Smooth muscle cell (in vitro differentiated cells): ENCODE measurements at regions not wholly inside any gene's neighbourhood (a gene's known extent, or its start where the extent isn't known, plus 50 kb on each side); places are given as distances from the start of the nearest gene placed in this dataset.

Experiments used
- DNase-seq: peaks from one replicate; lab custom pipeline; 2025; ENCODE audit not compliant: unreplicated experiment; lab: John Stamatoyannopoulos, UW
- H2AFZ ChIP-seq: fragments of 200-600 bp; sonication (generic); 2 replicates; pipeline ENCODE4 v1.6.0; 2016; ENCODE audit warnings: antibody characterized with exemption, low read depth, mild to moderate bottlenecking
- H3F3A ChIP-seq: fragments of 200-600 bp; sonication (generic); 2 replicates; pipeline ENCODE4 v1.6.0; 2017; ENCODE audit warnings: antibody characterized with exemption, low read depth
- H3K27ac ChIP-seq: fragments of 200-600 bp; sonication (generic); 2 replicates; pipeline ENCODE4 v1.5.1; 2016; ENCODE audit warnings: low read depth, mild to moderate bottlenecking
- H3K27me3 ChIP-seq: fragments of 200-600 bp; sonication (generic); 2 replicates; pipeline ENCODE4 v1.6.1; 2016; ENCODE audit warnings: low read depth, mild to moderate bottlenecking
- H3K36me3 ChIP-seq: fragments of 200-600 bp; sonication (generic); 2 replicates; pipeline ENCODE4 v1.5.1; 2016; ENCODE audit warnings: low read depth
- H3K4me1 ChIP-seq: fragments of 200-600 bp; sonication (generic); 2 replicates; pipeline ENCODE4 v1.5.1; 2016; ENCODE audit warnings: low read depth
- H3K4me2 ChIP-seq: fragments of 200-600 bp; sonication (generic); 2 replicates; pipeline ENCODE4 v1.6.0; 2016; ENCODE audit warnings: mild to moderate bottlenecking
- H3K4me3 ChIP-seq: fragments of 200-600 bp; sonication (generic); 2 replicates; pipeline ENCODE4 v1.5.1; 2016; ENCODE audit warnings: mild to moderate bottlenecking
- H3K79me2 ChIP-seq: fragments of 200-600 bp; sonication (generic); 2 replicates; pipeline ENCODE4 v1.6.0; 2016; ENCODE audit warnings: low read depth, mild to moderate bottlenecking
- H3K9ac ChIP-seq: fragments of 200-600 bp; sonication (generic); 2 replicates; pipeline ENCODE4 v1.6.0; 2016; ENCODE audit warnings: low read depth
- H3K9me3 ChIP-seq: fragments of 200-600 bp; sonication (generic); replicated peaks from 2 replicates; pipeline ENCODE4 v1.5.1; 2016; ENCODE audit warnings: low read depth
- H4K20me1 ChIP-seq: fragments of 200-600 bp; sonication (generic); 2 replicates; pipeline ENCODE4 v1.6.0; 2016; ENCODE audit warnings: low read depth
- CTCF ChIP-seq: fragments of 200-600 bp; sonication (generic); IDR thresholded peaks from 2 replicates; pipeline ENCODE4 v1.5.1; 2017; ENCODE audit warnings: borderline replicate concordance, mild to moderate bottlenecking, antibody characterized with exemption; ENCODE audit not compliant: insufficient read depth, poor library complexity, severe bottlenecking
- WGBS: methylation state at CpG from one replicate; pipeline ENCODE4 v1.1.7; 2016; ENCODE audit warnings: low lambda C conversion rate; 5-methylcytosine and 5-hydroxymethylcytosine counted together

- no peak overlapping the region for H3K4me3 ChIP-seq
- no peaks in the 10 kb centered on the region for H3K79me2 ChIP-seq
- H3K9ac ChIP-seq = no peak overlapping the region
- H3K4me2 ChIP-seq = peak overlapping the region; percentile 28
- H3K4me1 ChIP-seq = no peaks in the 10 kb centered on the region
- no peaks in the 10 kb centered on the region for H3K27me3 ChIP-seq
- H2AFZ ChIP-seq = no peak overlapping the region
- TF ChIP-seq CTCF = no peak
- peaks cover 12% of the 10 kb centered on the region for H3F3A ChIP-seq
- WGBS = 11% methylated on average over 2 of the region's 2 CpGs
- DNase-seq = no peak
- peak overlapping the region; percentile 65 for H3K27ac ChIP-seq
- H3K36me3 ChIP-seq = no peaks in the 10 kb centered on the region
- no peaks in the 10 kb centered on the region for H4K20me1 ChIP-seq
- H3K9me3 ChIP-seq = no peaks in the 10 kb centered on the region
Observed at GRCh38 chr4:102174719-102175189, 170.5 kb downstream of the SLC39A8 start.

GRCh38 chr4:102172341-102172740 lies 172.9 kb downstream of the SLC39A8 start:
- Histone ChIP-seq H3F3A (peaks cover 5% of the 10 kb centered on the region), H2AFZ (no peak overlapping the region), H4K20me1 (no peaks in the 10 kb centered on the region), H3K27me3 (no peaks in the 10 kb centered on the region), H3K27ac (no peak overlapping the region), H3K4me1 (no peaks in the 10 kb centered on the region), H3K36me3 (no peaks in the 10 kb centered on the region), H3K4me3 (no peak overlapping the region), H3K79me2 (no peaks in the 10 kb centered on the region), H3K9ac (no peak overlapping the region), H3K4me2 (no peak overlapping the region), H3K9me3 (no peaks in the 10 kb centered on the region)
- 94% methylated on average over 2 of the region's 2 CpGs for WGBS
- DNase-seq = no peak
- TF ChIP-seq CTCF = no peak

- Histone ChIP-seq H3F3A (peaks cover 5% of the 10 kb centered on the region), H3K9me3 (no peaks in the 10 kb centered on the region), H3K4me1 (no peaks in the 10 kb centered on the region), H2AFZ (no peak overlapping the region), H3K4me3 (no peak overlapping the region), H3K9ac (no peak overlapping the region), H3K36me3 (no peaks in the 10 kb centered on the region), H3K27me3 (no peaks in the 10 kb centered on the region), H3K27ac (no peak overlapping the region), H3K4me2 (no peak overlapping the region), H4K20me1 (no peaks in the 10 kb centered on the region), H3K79me2 (no peaks in the 10 kb centered on the region)
- no peak for DNase-seq
- no peak for TF ChIP-seq CTCF
Observed at GRCh38 chr4:102170910-102171309, 174.4 kb downstream of the SLC39A8 start.

- H3K36me3 ChIP-seq = no peaks in the 10 kb centered on the region
- no peak overlapping the region for H3K4me3 ChIP-seq
- no peaks in the 10 kb centered on the region for H3K4me1 ChIP-seq
- no peak overlapping the region for H2AFZ ChIP-seq
- TF ChIP-seq CTCF = no peak
- no peaks in the 10 kb centered on the region for H3F3A ChIP-seq
- H3K4me2 ChIP-seq = no peak overlapping the region
- no peak overlapping the region for H3K9ac ChIP-seq
- H3K79me2 ChIP-seq = no peaks in the 10 kb centered on the region
- DNase-seq = no peak
- no peaks in the 10 kb centered on the region for H3K9me3 ChIP-seq
- H3K27ac ChIP-seq = no peak overlapping the region
- 94% methylated on average over 2 of the region's 2 CpGs for WGBS
- H3K27me3 ChIP-seq = no peaks in the 10 kb centered on the region
- no peaks in the 10 kb centered on the region for H4K20me1 ChIP-seq
Observed at GRCh38 chr4:102169345-102169744, 175.9 kb downstream of the SLC39A8 start.
